GM23338 (cell line): ENCODE measurements at regions not wholly inside any gene's neighbourhood (a gene's known extent, or its start where the extent isn't known, plus 50 kb on each side); places are given as distances from the start of the nearest gene placed in this dataset.

ENCODE experiments used
- ATAC-seq: fragments of 200-7000 bp; cut with Tn5 transposase; 3 replicates; pipeline ENCODE4 v1.9.1; 2020
- DNase-seq: peaks from one replicate; pipeline ENCODE4 v3.0.0-alpha.2; 2015; ENCODE audit warnings: low spot score
- H2AFZ ChIP-seq: fragments of 200-600 bp; sonication (generic); 2 replicates; pipeline ENCODE4 v1.8.0; 2016; ENCODE audit warnings: antibody characterized with exemption, mild to moderate bottlenecking, moderate library complexity
- H3F3A ChIP-seq: fragments of 200-600 bp; sonication (generic); replicated peaks from 2 replicates; pipeline ENCODE4 v1.8.0; 2017; ENCODE audit warnings: antibody characterized with exemption, mixed run types, low read depth
- H3K27ac ChIP-seq: fragments of 200-600 bp; sonication (generic); 2 replicates; pipeline ENCODE4 v1.6.1; 2016; ENCODE audit warnings: low read depth
- H3K27me3 ChIP-seq: fragments of 200-600 bp; sonication (generic); 2 replicates; pipeline ENCODE4 v1.8.0; 2016; ENCODE audit warnings: mild to moderate bottlenecking, mixed run types, moderate library complexity; ENCODE audit not compliant: insufficient read depth
- H3K36me3 ChIP-seq: fragments of 200-600 bp; sonication (generic); 2 replicates; pipeline ENCODE4 v1.8.0; 2016; ENCODE audit warnings: mild to moderate bottlenecking; ENCODE audit not compliant: insufficient read depth
- H3K4me1 ChIP-seq: fragments of 200-600 bp; sonication (generic); 2 replicates; pipeline ENCODE4 v1.8.0; 2016; ENCODE audit warnings: mild to moderate bottlenecking, moderate library complexity; ENCODE audit not compliant: insufficient read depth
- H3K4me2 ChIP-seq: fragments of 200-600 bp; sonication (generic); 2 replicates; pipeline ENCODE4 v1.7.1; 2017; ENCODE audit warnings: mixed run types
- H3K4me3 ChIP-seq: fragments of 200-600 bp; sonication (generic); 2 replicates; pipeline ENCODE4 v1.6.1; 2016; ENCODE audit warnings: mixed run types
- H3K79me2 ChIP-seq: fragments of 200-600 bp; sonication (generic); replicated peaks from 2 replicates; pipeline ENCODE4 v1.8.0; 2017; ENCODE audit warnings: mild to moderate bottlenecking; ENCODE audit not compliant: insufficient read depth
- H3K9me2 ChIP-seq: fragments of 200-600 bp; sonication (generic); 2 replicates; pipeline ENCODE4 v1.8.0; 2017; ENCODE audit not compliant: insufficient read depth
- H4K20me1 ChIP-seq: fragments of 200-600 bp; sonication (generic); replicated peaks from 2 replicates; pipeline ENCODE4 v1.8.0; 2017; ENCODE audit warnings: mild to moderate bottlenecking; ENCODE audit not compliant: insufficient read depth
- H3K27ac Mint-ChIP-seq: 2 replicates; pipeline ENCODE4 v1.8.0; 2020; ENCODE audit warnings: inconsistent platforms, mild to moderate bottlenecking, moderate library complexity, mixed read lengths
- H3K27me3 Mint-ChIP-seq: 3 replicates; pipeline ENCODE4 v1.8.0; 2022; ENCODE audit warnings: low read depth, mild to moderate bottlenecking, moderate library complexity, mixed read lengths, inconsistent platforms; ENCODE audit not compliant: insufficient read depth, poor library complexity
- H3K36me3 Mint-ChIP-seq: 3 replicates; pipeline ENCODE4 v1.8.0; 2021; ENCODE audit warnings: low read depth, mild to moderate bottlenecking, inconsistent platforms, moderate library complexity, mixed read lengths
- H3K4me1 Mint-ChIP-seq: 3 replicates; pipeline ENCODE4 v1.8.0; 2020; ENCODE audit warnings: mild to moderate bottlenecking, inconsistent platforms, mixed read lengths
- H3K4me3 Mint-ChIP-seq: 3 replicates; pipeline ENCODE4 v1.8.0; 2021; ENCODE audit warnings: moderate library complexity, mild to moderate bottlenecking, inconsistent platforms, mixed read lengths
- H3K9me3 Mint-ChIP-seq: 3 replicates; pipeline ENCODE4 v1.8.0; 2020; ENCODE audit warnings: moderate library complexity, mild to moderate bottlenecking, inconsistent platforms, mixed read lengths
- CREB1 ChIP-seq: fragments of 250-450 bp; sonication (Bioruptor Pico); IDR thresholded peaks from 2 replicates; pipeline ENCODE4 v1.5.0; 2020; ENCODE audit warnings: low read depth, mild to moderate bottlenecking, moderate library complexity
- CTCF ChIP-seq, 2 experiments: fragments of 200-600 bp in 1 of 2; sonication (generic) in 1 of 2; conservative IDR thresholded peaks; 2 replicates each; pipeline versions ENCODE4 v1.5.1 to v1.6.1; 2016 to 2017; ENCODE audit warnings: antibody characterized with exemption in 2 of 2, low read depth in 2 of 2, mild to moderate bottlenecking in 2 of 2, moderate library complexity in 1 of 2
- EZH2 ChIP-seq: fragments of 200-600 bp; sonication (generic); IDR thresholded peaks from one replicate; pipeline ENCODE4 v1.8.0; 2017; ENCODE audit warnings: antibody characterized with exemption, mild to moderate bottlenecking, low read depth; ENCODE audit not compliant: unreplicated experiment
- EZH2phosphoT487 ChIP-seq: fragments of 200-600 bp; sonication (generic); IDR thresholded peaks from one replicate; pipeline ENCODE4 v1.8.1; 2018; ENCODE audit warnings: antibody characterized with exemption; ENCODE audit not compliant: unreplicated experiment
- NANOG ChIP-seq: IDR thresholded peaks from 2 replicates; pipeline ENCODE4 v1.6.1; 2016; ENCODE audit warnings: antibody characterized with exemption, borderline replicate concordance
- POLR2AphosphoS5 ChIP-seq: IDR thresholded peaks from 2 replicates; pipeline ENCODE4 v1.6.1; 2016; ENCODE audit warnings: antibody characterized with exemption, low read depth
- STAT1 ChIP-seq: IDR thresholded peaks from one replicate; pipeline ENCODE4 v1.6.1; 2016; ENCODE audit warnings: antibody characterized with exemption; ENCODE audit not compliant: unreplicated experiment
- ZNF114 ChIP-seq: fragments of 250-450 bp; sonication (Bioruptor Pico); IDR thresholded peaks from 2 replicates; pipeline ENCODE4 v1.5.0; 2020; ENCODE audit warnings: mild to moderate bottlenecking, moderate library complexity
- ZNF331 ChIP-seq: fragments of 250-450 bp; sonication (Bioruptor Pico); IDR thresholded peaks from 2 replicates; pipeline ENCODE4 v1.5.0; 2020; ENCODE audit warnings: low read depth, mild to moderate bottlenecking, moderate library complexity
- ZNF462 ChIP-seq: fragments of 250-450 bp; sonication (Bioruptor Pico); IDR thresholded peaks from 2 replicates; pipeline ENCODE4 v1.5.0; 2020; ENCODE audit warnings: mild to moderate bottlenecking, moderate library complexity

GRCh38 chr14:89650077-89650978, 233.3 kb upstream of the FOXN3 start:
- H3F3A ChIP-seq, result no peaks in the 10 kb centered on the region
- H4K20me1 ChIP-seq, result no peaks in the 10 kb centered on the region
- no peak overlapping the region for H3K4me3 Mint-ChIP-seq

GRCh38 chr14:89649451-89650075, 232.5 kb upstream of the FOXN3 start:
- H3K9me3 Mint-ChIP-seq, result no peaks in the 10 kb centered on the region
- H3K36me3 Mint-ChIP-seq, result no peaks in the 10 kb centered on the region
- Histone ChIP-seq H2AFZ (no peak overlapping the region), H3K4me2 (no peak overlapping the region), H3K4me1 (peaks cover 11% of the 10 kb centered on the region; the same call in 1 of the 2 replicates), H3F3A (no peaks in the 10 kb centered on the region), H4K20me1 (no peaks in the 10 kb centered on the region), H3K27ac (no peak overlapping the region), H3K79me2 (no peaks in the 10 kb centered on the region), H3K4me3 (no peak overlapping the region), H3K9me2 (0 out of 2 replicates have a peak, but pooled peaks cover 8% of the 10 kb centered on the region), H3K36me3 (no peaks in the 10 kb centered on the region), H3K27me3 (no peaks in the 10 kb centered on the region)
- no peaks in the 10 kb centered on the region for H3K27me3 Mint-ChIP-seq
- no peak overlapping the region for H3K27ac Mint-ChIP-seq
- no peak for ATAC-seq
- H3K4me1 Mint-ChIP-seq, result peaks cover 10% of the 10 kb centered on the region
- H3K4me3 Mint-ChIP-seq, result no peak overlapping the region
- no peak for DNase-seq
- no peak for TF ChIP-seq ZNF462 (CRISPR knock-in tag)
- TF ChIP-seq NANOG, result no peak
- TF ChIP-seq CREB1 (CRISPR knock-in tag), result no peak
- TF ChIP-seq POLR2AphosphoS5, result no peak
- no peak for TF ChIP-seq CTCF (conservative IDR thresholded peaks at IDR 0.05; ENCODE audit: low read depth in 2 of 2)
- TF ChIP-seq EZH2phosphoT487, result no peak

More at GRCh38 chr14:89650077-89650978, 233.3 kb upstream of the FOXN3 start:
- Histone ChIP-seq H3K4me2 (no peak overlapping the region), H3K4me3 (no peak overlapping the region), H3K9me2 (0 out of 2 replicates have a peak, but pooled peaks cover 8% of the 10 kb centered on the region), H3K79me2 (no peaks in the 10 kb centered on the region), H2AFZ (no peak overlapping the region), H3K27ac (no peak overlapping the region), H3K36me3 (no peaks in the 10 kb centered on the region), H3K4me1 (peaks cover 6% of the 10 kb centered on the region; the same call in 1 of the 2 replicates), H3K27me3 (no peaks in the 10 kb centered on the region)
- H3K9me3 Mint-ChIP-seq, result no peaks in the 10 kb centered on the region
- H3K4me1 Mint-ChIP-seq, result peaks cover 10% of the 10 kb centered on the region
- ATAC-seq (no peak), DNase-seq (no peak)
- H3K27me3 Mint-ChIP-seq, result no peaks in the 10 kb centered on the region
- no peak for TF ChIP-seq STAT1
- no peak for TF ChIP-seq ZNF331 (CRISPR knock-in tag)
- TF ChIP-seq ZNF114 (CRISPR knock-in tag), result no peak
- TF ChIP-seq POLR2AphosphoS5, result no peak
- TF ChIP-seq EZH2, result no peak
- TF ChIP-seq CREB1 (CRISPR knock-in tag), result no peak
- no peak for TF ChIP-seq NANOG
- H3K27ac Mint-ChIP-seq, result no peak overlapping the region
- H3K36me3 Mint-ChIP-seq, result no peaks in the 10 kb centered on the region
